Endothelial cell of umbilical vein (primary cell): ENCODE measurements at regions not wholly inside any gene's neighbourhood (a gene's known extent, or its start where the extent isn't known, plus 50 kb on each side); places are given as distances from the start of the nearest gene placed in this dataset.

Source experiments
- BruUV-seq: library from RNA; stranded (reverse); fragments of 400-500 nt; replicated peaks from 2 replicates; lab custom pipeline; 2021; lab: Mats Ljungman, UMichigan
- CTCF ChIA-PET: fragments of 300-600, 350-600 bp; sonication (Branson Sonifier 250); formaldehyde crosslinking; loops from one replicate; lab custom pipeline; 2021; ENCODE audit warnings: antibody characterized with exemption, inconsistent platforms; lab: Charles Lee
- POLR2A ChIA-PET: fragments of 300-600, 350-600 bp; sonication (Branson Sonifier 250); formaldehyde crosslinking; loops from one replicate; lab custom pipeline; 2021; ENCODE audit warnings: antibody characterized with exemption, inconsistent platforms; lab: Charles Lee
- DNase-seq: peaks from one replicate; pipeline ENCODE4 v3.0.0-alpha.2; 2011; ENCODE audit warnings: low read depth, low spot score
- FAIRE-seq: peaks from 2 replicates; lab custom pipeline; 2011; peaks lifted over from hg19 to GRCh38; lab: Jason Lieb, UNC
- H2AFZ ChIP-seq: 2 replicates; pipeline ENCODE4 v1.6.0; 2012; ENCODE audit warnings: low read depth, low read length, control low read depth, inconsistent platforms
- H3K27ac ChIP-seq: 2 replicates; pipeline ENCODE4 v1.5.1; 2011; ENCODE audit warnings: low read depth, mild to moderate bottlenecking, control low read depth, low read length, moderate library complexity; ENCODE audit not compliant: insufficient read depth
- H3K27me3 ChIP-seq, 2 experiments: 2 replicates each; pipeline versions ENCODE4 v1.6.0 to v1.6.1; 2011; ENCODE audit warnings: low read length in 2 of 2, mixed read lengths in 1 of 2; ENCODE audit not compliant: control insufficient read depth in 2 of 2, insufficient read depth in 2 of 2
- H3K36me3 ChIP-seq, 2 experiments: 2 replicates in 1 of 2; 3 replicates in 1 of 2; pipeline ENCODE4 v1.5.1; 2011; ENCODE audit warnings: low read length in 2 of 2, mild to moderate bottlenecking in 1 of 2, moderate library complexity in 1 of 2; ENCODE audit not compliant: control insufficient read depth in 2 of 2, insufficient read depth in 2 of 2; ENCODE audit errors: extremely low read depth in 1 of 2
- H3K4me1 ChIP-seq: 3 replicates; pipeline ENCODE4 v1.5.1; 2011; ENCODE audit warnings: mild to moderate bottlenecking, low read length; ENCODE audit not compliant: control insufficient read depth, insufficient read depth; ENCODE audit errors: extremely low read depth
- H3K4me2 ChIP-seq: 2 replicates; pipeline ENCODE4 v1.6.1; 2011; ENCODE audit warnings: low read length, control low read depth, mixed read lengths; ENCODE audit not compliant: insufficient read depth
- H3K4me3 ChIP-seq, 3 experiments: fragments of 200-600 bp in 1 of 3; sonication (generic), shearing (Covaris generic) in 1 of 3; replicated peaks in 1 of 3; 2 replicates each; pipeline ENCODE4 v1.5.1; 2011 to 2016; ENCODE audit warnings: control low read depth in 3 of 3, low read length in 3 of 3, mild to moderate bottlenecking in 2 of 3, inconsistent platforms in 1 of 3, low read depth in 1 of 3, moderate library complexity in 1 of 3; ENCODE audit not compliant: insufficient read depth in 1 of 3
- H3K79me2 ChIP-seq: 2 replicates; pipeline ENCODE4 v1.6.0; 2012; ENCODE audit warnings: low read length, inconsistent platforms; ENCODE audit not compliant: control insufficient read depth, insufficient read depth
- H3K9ac ChIP-seq: replicated peaks from 2 replicates; pipeline ENCODE3; 2011; ENCODE audit warnings: low read length, control low read depth; ENCODE audit not compliant: insufficient read depth; ENCODE audit errors: extremely low read depth
- H3K9me1 ChIP-seq: replicated peaks from 3 replicates; pipeline ENCODE4 v1.6.0; 2011; ENCODE audit warnings: mild to moderate bottlenecking, low read length; ENCODE audit not compliant: control insufficient read depth, insufficient read depth; ENCODE audit errors: extremely low read depth
- H3K9me3 ChIP-seq: replicated peaks from 2 replicates; pipeline ENCODE4 v1.5.1; 2012; ENCODE audit warnings: low read length, inconsistent platforms; ENCODE audit not compliant: control insufficient read depth, insufficient read depth
- H4K20me1 ChIP-seq: replicated peaks from 2 replicates; pipeline ENCODE3; 2011; ENCODE audit warnings: mild to moderate bottlenecking, low read length; ENCODE audit not compliant: control insufficient read depth, insufficient read depth; ENCODE audit errors: extremely low read depth
- EZH2 ChIP-seq: IDR thresholded peaks from 2 replicates; pipeline ENCODE4 v1.6.1; 2012; ENCODE audit warnings: borderline replicate concordance, low read depth, mild to moderate bottlenecking, moderate library complexity, low read length, inconsistent platforms; ENCODE audit not compliant: severe bottlenecking
- FOS ChIP-seq: IDR thresholded peaks from 2 replicates; pipeline ENCODE4 v1.6.1; 2011; ENCODE audit warnings: mild to moderate bottlenecking, low read length, moderate library complexity, borderline replicate concordance; ENCODE audit not compliant: insufficient read depth
- GATA2 ChIP-seq: IDR thresholded peaks from 2 replicates; pipeline ENCODE4 v1.7.0; 2011; ENCODE audit warnings: low read depth, mild to moderate bottlenecking, moderate library complexity, mixed read lengths, low read length; ENCODE audit not compliant: insufficient read length, insufficient read depth
- JUN ChIP-seq: IDR thresholded peaks from 2 replicates; pipeline ENCODE4 v1.6.1; 2011; ENCODE audit warnings: borderline replicate concordance, low read depth; ENCODE audit not compliant: insufficient read length, insufficient read depth
- MYC ChIP-seq: IDR thresholded peaks from one replicate; pipeline ENCODE4 v1.6.1; 2011; ENCODE audit warnings: mild to moderate bottlenecking, low read depth, low read length
- POLR2A ChIP-seq: IDR thresholded peaks from 2 replicates; pipeline ENCODE4 v1.6.1; 2012; ENCODE audit warnings: low read depth, mild to moderate bottlenecking, control low read depth, low read length
- POLR2AphosphoS5 ChIP-seq: IDR thresholded peaks from 2 replicates; pipeline ENCODE4 v1.6.1; 2012; ENCODE audit warnings: low read depth, mild to moderate bottlenecking, control low read depth, low read length, moderate library complexity; ENCODE audit not compliant: insufficient read depth
- dilution Hi-C: fragments of 300-500 bp; cut with MboI; formaldehyde crosslinking; loops from one replicate; pipeline ENCODE4 v1.15.0; 2019; ENCODE audit warnings: low sequenced_read_pairs; ENCODE audit not compliant: extremely low pct_ligation_motif_present
- intact Hi-C: fragments of 100-400 bp; cut with micrococcal nuclease; formaldehyde crosslinking; loops from one replicate; pipeline ENCODE4 v1.10.0; 2022
- TF ChIP-seq, protein P1 (sequence below), 2 donors: IDR thresholded peaks; 1 replicate in 1 of 2; 2 replicates in 1 of 2; pipeline ENCODE4 v1.5.1; 2011; ENCODE audit warnings: low read length in 2 of 2, mild to moderate bottlenecking in 2 of 2, moderate library complexity in 2 of 2, control low read depth in 1 of 2, inconsistent platforms in 1 of 2, low read depth in 1 of 2; ENCODE audit not compliant: insufficient read depth in 1 of 2; ENCODE audit errors: extremely low read depth in 1 of 2
- TF ChIP-seq, protein P2 (sequence below): IDR thresholded peaks from 2 replicates; pipeline ENCODE4 v1.6.1; 2011; ENCODE audit not compliant: insufficient read depth, insufficient read length

DNA sequence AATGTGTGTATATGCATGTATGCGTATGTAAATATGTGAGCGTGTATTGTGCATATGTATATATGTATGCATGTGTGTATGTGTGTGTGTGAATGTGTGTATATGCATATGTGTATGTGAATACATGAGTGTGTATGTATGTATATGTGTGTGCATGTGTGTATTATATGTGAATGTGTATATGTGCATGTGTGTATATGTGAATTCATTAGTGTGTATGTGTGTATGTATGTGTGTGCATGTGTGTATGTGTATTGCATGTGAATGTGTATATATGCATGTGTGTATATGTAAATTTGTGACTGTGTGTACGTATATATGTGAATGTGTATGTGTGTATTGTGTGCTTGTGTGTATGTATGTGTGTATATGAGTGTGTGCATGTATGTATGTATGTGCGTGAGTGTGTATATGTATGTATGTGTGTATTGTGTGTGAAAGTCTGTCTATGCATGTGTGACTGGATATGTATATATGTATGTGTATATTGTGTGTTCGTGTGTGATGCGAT, 455.9 kb downstream of the TYW1 start:
- Histone ChIP-seq H3K4me3 (no peak overlapping the region), H3K27ac (no peak overlapping the region), H3K9me1 (no peaks in the 10 kb centered on the region), H3K4me2 (no peak overlapping the region), H3K36me3 (no peaks in the 10 kb centered on the region), H3K9ac (no peak overlapping the region), H3K9me3 (no peaks in the 10 kb centered on the region), H2AFZ (no peak overlapping the region), H4K20me1 (no peaks in the 10 kb centered on the region), H3K4me1 (no peaks in the 10 kb centered on the region), H3K79me2 (no peaks in the 10 kb centered on the region), H3K27me3 (no peaks in the 10 kb centered on the region)
- POLR2A ChIA-PET = no interaction called here
- intact Hi-C loops = no loop called here
- dilution Hi-C loops = no loop called here
- DNase-seq = no peak
- BruUV-seq = no TSS peak
- TF ChIP-seq JUN = no peak
- no peak for TF ChIP-seq POLR2AphosphoS5
- no peak for TF ChIP-seq GATA2
- no peak for TF ChIP-seq EZH2
- TF ChIP-seq, protein P1, sequence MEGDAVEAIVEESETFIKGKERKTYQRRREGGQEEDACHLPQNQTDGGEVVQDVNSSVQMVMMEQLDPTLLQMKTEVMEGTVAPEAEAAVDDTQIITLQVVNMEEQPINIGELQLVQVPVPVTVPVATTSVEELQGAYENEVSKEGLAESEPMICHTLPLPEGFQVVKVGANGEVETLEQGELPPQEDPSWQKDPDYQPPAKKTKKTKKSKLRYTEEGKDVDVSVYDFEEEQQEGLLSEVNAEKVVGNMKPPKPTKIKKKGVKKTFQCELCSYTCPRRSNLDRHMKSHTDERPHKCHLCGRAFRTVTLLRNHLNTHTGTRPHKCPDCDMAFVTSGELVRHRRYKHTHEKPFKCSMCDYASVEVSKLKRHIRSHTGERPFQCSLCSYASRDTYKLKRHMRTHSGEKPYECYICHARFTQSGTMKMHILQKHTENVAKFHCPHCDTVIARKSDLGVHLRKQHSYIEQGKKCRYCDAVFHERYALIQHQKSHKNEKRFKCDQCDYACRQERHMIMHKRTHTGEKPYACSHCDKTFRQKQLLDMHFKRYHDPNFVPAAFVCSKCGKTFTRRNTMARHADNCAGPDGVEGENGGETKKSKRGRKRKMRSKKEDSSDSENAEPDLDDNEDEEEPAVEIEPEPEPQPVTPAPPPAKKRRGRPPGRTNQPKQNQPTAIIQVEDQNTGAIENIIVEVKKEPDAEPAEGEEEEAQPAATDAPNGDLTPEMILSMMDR (IDR thresholded peaks at IDR 0.05; ENCODE audit: extremely low read depth in 1 of 2, insufficient read depth in 1 of 2, low read depth in 1 of 2, low read length in 2 of 2) = no peak
- TF ChIP-seq, protein P2, sequence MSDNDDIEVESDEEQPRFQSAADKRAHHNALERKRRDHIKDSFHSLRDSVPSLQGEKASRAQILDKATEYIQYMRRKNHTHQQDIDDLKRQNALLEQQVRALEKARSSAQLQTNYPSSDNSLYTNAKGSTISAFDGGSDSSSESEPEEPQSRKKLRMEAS = no peak
- TF ChIP-seq FOS = no peak
- TF ChIP-seq POLR2A = no peak
- no peak for TF ChIP-seq MYC
- no peak for FAIRE-seq
- CTCF ChIA-PET = no interaction called here
